ENCODE measurements at regions not wholly inside any gene's neighbourhood (a gene's known extent, or its start where the extent isn't known, plus 50 kb on each side); places are given as distances from the start of the nearest gene placed in this dataset.
"Not testable (repeated sequence)": the region's sequence is repeated elsewhere in the genome, so short reads cannot be mapped to it uniquely, and the experiment has no call there.

DNA sequence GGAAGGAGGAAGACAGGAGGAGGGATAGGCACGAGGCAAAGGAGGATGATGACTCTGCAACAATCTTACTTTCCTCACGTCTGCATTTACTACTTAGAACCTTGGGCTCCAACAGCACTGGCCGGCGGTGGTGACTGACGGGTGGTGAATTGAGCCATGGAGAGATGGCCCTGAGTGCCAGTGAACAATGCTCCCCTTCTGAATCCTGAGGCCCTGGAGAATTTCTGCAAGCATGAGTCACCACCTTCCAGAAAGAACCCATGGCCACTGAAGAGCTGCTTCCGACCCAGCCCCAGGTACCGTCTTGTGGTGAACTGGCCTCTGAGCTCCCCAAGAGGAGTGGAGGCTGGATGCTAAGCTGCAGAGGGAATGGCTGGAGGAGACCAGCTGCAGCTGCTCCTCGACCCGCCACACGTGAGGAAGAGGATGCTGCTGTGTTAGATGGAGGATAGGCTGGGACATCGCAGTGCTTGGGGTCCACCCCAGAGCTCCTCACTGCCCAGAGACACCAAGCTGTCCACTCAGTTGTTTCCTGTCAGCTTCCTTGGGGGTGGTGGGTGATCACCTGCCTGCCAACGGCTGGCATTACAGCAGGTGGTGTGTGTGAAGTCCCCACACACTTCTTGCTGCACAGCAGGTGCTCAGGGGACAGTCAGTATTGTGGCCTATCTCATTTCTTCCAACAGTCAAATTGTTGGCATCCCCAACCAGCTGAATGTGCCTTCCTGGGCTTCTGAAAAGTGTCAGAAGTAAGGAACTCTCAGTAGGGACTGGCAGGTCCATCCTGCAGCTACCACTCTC, 186.5 kb upstream of the ID2 start:
- no peak for DNase-seq (ENCODE audit: low spot score)

DNA sequence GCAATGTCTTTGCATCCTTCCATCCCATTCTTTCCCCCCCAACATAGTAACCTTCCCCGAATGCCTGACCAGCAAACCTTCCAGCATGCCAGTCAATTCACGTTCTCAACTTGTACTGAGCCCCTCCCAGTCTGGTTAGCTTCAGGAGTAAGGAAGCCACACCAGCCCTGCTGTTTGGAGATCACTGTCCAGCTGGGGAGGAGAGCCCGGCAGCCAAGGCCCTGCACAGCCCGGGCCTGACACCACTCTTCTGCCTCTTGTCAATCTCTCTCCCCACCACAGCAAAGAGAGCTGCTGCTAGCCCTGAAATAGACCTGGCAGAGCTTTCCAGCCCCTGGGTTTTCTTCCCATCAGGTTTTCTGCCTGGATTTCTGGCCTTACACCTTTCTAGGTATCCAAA, 185.8 kb upstream of the ID2 start:
- DNase-seq (ENCODE audit: low spot score) = no peak

DNA sequence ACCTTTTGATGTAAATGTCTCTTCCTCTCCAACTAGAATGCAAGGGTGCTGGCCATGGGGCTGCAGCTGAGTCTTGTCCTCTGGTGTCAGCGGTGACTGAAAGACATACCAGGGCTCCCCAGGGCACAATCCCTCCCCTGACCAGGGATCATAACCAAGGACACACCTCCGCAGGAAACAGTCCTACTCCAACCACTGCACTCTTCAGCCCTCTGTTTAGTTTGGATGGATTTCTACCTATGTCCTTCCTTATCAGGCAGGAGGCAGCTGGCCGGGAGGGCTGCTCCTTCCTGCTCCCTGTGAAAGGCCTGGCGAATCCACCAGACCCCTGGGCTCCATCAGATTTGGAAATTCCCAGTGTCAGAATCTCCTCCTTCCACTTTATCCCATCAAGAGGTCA, 185.2 kb upstream of the ID2 start:
- no peak for DNase-seq (ENCODE audit: low spot score)

DNA sequence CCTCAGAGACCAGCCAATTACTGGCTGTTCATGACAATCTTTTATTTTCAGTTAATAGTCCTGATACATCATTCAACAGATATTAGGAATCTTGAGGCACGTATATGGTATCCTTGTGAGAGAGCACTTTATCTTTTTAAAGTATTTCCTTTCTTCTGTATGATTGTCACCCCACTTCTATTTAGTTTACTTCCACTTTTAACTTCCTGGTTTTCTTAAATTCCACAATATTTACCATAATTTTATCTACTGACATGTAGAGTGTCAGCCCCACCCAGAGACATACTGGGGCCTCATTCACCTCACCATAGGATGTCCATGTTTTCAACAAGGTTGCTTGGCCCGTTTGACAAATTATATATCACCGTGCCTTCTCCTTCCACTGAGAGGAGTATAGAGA, 182.9 kb upstream of the ID2 start:
- no peak for DNase-seq (ENCODE audit: low spot score)

DNA sequence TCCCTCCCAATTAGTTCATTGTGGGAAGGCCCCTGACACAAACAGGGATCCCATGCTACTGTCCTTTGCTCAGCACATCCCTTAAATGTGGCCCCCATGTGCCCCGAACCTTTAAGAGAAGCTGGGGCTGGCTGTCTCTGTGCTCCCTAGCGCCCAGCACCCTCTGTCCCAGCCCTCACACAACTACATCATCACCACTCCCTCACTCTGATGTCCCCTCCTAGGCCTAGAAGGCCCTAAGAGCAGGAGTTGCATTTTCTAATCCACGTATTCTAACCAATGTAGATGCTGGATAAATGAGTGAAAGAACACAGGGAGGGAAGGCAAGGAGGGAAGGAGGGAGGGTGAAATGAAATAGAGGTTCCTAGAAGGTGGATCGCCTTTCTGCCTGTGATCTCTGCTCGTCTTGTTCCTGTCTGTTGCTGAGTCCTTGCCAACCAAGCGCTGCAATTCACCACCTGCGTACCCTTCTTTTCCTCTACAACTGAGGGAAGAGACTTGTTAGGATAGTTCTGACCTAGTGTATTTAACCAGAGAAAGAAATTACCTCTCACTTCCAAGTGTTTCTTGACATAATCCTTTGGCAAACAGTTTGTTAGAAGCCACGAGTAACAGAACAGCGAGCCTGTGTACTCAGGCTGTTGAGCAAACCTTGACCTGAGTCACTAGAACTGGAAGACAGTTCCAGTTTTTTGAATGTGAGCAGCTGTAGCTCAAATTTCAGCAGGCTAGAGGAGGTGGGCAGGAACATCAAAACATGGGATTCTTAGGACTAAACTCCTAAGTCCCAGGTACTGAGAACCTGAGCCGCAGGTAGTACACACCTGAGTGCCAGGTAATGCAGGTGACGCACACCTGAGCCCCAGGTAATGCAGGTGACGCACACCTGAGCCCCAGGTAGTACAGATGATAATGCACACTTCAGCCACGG, 181.5 kb upstream of the ID2 start:
- DNase-seq (ENCODE audit: low spot score) = no peak

DNA sequence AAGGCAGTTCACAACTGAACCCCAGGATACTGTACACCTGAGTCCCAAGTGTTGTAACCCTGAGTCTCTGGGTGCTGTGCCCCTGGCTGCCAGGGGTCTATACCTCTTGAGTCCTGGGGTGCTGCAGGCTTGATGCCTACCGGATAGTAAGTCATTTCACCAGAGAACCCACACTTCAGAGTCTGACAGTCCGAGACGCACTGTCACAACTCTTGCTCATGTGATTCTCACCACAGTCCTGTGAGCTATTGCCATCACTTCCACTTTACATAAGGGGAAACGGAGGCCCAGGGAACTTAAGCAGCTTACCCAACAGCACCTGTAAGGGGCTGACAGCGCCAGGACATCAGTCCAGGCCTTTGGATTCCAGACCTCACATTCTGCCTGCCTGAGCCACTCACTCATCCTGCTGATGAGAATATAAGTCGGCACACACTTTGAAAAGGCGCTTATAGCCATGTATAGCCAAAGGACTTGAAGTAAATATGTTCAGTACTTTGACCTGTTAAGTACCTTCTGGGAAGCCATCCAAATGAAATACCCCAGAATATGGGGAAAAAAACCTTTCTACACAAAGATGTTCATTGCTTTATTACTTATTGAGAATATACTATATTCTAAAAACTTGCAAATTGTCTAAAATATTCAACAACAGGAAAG, 180.7 kb upstream of the ID2 start:
- DNase-seq (ENCODE audit: low spot score) = no peak

DNA sequence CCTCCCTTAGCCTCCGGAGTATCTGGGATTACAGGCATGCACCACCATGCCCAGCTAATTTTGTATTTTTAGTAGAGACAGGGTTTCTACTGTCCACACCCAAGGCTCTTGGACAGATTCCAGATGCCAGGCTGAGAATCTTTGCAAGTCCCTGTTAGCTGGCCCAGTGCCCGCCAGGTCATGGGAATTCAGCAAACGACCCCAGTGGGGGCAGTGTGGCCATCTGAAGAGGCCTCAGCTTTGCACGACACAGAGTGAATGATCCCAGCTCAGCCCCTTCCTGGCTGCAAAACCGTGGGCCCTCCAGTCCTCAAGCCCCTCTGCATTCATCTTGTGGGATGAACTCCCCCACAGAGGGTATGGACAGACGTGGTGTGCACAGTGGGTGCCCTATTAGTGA, 179.5 kb upstream of the ID2 start:
- DNase-seq (ENCODE audit: low spot score) = no peak

DNA sequence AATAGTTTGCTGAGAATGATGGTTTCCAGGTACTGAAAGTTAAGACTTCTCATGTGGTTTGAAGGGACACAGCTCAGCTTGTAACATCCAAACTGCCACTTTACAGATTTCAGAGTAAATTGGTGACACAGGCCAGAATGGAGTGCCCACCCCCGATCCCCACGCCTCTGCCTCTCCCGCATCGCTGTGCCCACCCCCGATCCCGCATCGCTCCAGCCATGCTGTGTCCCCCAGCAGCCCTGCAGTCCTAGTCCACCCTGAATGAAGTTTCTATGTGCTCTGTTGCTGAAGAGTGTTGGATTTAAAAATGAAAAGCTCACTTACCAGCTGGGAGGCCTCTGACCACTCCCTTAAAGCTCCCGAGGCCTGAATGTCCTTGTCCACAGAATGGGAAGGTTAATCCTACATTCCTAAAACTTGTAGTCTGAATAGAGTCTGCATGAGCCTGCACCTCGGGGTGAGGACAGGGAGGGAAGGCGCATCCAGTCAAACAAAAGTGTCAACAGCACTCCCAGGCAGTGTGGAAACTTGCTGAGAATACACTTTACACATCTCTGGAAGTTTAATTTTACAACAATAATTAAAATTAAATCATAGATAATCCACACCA, 176.4 kb upstream of the ID2 start:
- no peak for DNase-seq (ENCODE audit: low spot score)

DNA sequence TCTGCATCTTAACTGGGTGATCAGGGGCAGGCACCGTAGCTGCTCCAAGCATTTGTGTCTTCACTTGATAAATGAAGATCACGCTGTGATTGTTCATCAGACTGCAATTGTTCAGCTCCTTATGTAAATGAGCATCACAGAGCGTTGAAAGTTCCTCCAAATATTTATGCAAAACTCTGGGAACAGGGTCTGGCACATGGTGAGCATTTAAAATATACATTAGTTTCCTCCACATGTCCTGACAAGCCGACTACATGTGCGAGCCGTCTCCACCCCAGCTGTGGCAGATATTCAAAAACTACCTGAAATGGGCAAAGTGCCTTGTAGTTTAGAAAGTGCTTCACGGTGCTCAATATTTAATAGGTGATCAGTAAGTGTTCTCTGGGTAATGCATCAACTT, 175.1 kb upstream of the ID2 start:
- DNase-seq (ENCODE audit: low spot score) = no peak

DNA sequence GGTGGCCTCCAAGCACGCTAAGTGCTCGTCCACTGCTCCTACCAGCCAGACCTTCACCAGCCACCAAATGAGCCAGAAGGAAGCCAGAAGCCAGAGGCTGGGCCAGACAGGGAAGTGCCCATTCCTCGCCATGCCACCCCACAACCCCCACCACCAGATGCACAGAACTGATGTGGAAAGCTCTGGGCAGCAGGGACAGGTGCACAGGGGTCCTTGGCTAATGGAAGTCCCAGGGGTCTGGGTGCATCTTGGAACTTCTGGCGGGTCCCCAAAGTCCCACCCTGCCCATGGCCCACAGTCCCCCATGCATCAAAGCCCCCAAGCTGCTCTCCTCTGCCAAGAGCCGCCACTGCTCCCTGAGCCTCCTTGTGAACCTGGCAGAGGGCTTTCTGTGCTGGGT, 173.1 kb upstream of the ID2 start:
- no peak for DNase-seq (ENCODE audit: low spot score)

DNA sequence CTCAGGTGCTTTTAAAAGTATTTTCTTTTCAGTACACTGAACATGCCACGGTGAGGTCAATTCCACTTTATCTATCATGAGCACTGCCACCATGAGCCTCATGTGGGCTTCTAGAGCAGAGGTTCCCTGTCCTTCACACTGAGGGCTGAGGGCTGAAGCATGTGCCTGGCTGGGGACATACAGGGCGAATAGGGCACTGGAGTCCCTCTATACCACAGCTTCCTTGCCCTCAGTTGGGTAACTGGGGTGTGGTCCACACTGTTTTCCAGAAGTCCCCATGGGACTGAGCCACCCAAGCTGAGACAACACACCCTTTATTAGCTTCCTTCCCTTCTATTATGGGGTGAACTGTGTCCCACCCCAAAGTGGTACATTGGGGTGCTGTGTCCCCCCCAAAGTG, 172.2 kb upstream of the ID2 start:
- no peak for DNase-seq (ENCODE audit: low spot score)

DNA sequence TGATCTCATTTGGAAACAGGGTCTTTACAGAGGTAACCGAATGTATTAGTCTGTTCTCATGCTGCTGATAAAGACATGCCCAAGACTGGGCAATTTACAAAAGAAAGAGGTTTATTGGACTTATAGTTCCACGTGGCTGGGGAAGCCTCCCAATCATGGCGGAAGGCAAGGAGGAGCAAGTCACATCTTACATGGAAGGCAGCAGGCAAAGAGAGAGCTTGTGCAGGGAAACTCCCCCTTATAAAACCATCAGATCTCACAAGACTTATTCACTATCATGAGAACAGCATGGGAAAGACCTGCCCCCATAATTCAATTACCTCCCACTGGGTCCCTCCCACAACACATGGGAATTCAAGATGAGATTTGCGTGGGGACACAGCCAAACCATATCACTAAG, 171.8 kb upstream of the ID2 start:
- DNase-seq (ENCODE audit: low spot score) = not testable (repeated sequence)

DNA sequence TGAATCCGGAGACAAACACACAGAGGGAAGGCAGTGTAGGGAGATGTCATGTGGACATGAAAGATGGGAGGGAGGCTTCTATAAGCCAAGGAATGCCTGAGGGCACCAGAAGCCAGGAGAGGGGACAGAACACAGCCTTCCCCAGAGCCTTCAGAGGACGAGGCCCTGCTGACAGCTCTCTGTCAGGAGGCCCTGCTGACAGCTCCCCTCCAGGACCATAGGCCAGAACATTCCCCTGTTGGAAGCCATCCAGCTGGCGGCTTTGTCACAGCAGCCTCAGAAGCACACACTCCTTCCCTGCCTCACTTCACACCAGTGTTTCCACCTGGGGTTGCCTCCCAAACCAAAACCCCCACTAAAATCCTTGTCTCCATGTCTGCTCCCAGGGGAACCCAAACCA, 171.3 kb upstream of the ID2 start:
- no peak for DNase-seq (ENCODE audit: low spot score)

DNA sequence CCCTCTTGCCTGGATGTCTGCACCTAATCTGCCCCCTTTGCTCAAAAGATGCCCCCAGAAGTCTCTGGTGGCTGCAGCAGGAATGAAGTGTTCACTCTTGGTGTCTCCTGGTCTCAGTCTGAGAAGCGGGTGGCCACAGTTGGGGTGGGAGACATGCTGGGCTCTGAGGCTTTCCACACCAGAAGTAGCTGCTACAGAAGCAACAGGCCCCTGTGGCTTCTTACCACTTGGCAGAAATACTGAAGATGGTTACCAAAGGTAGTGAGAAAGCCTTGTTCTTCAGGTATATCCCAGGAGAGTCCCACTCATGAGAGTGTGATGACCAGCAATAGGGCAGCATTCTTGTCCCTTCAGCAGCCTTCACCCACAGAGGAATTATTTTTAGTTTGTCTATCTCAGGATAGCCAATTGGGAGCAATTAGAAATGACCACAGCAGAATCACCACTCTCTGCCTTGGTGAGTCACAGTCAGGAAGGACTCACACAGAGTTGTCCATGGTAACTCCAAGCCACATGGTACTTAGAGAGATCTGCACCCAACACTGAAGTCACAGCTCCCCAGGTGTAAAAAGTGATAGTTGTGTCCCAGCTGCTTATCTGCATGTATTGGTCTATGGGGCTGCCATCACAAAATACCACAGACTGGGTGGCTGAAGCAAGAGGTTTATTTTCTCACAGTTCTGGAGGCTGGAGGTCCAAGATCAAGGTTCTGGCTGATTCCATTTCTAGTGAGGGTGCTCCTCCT, 169.8 kb upstream of the ID2 start:
- DNase-seq (ENCODE audit: low spot score) = no peak

DNA sequence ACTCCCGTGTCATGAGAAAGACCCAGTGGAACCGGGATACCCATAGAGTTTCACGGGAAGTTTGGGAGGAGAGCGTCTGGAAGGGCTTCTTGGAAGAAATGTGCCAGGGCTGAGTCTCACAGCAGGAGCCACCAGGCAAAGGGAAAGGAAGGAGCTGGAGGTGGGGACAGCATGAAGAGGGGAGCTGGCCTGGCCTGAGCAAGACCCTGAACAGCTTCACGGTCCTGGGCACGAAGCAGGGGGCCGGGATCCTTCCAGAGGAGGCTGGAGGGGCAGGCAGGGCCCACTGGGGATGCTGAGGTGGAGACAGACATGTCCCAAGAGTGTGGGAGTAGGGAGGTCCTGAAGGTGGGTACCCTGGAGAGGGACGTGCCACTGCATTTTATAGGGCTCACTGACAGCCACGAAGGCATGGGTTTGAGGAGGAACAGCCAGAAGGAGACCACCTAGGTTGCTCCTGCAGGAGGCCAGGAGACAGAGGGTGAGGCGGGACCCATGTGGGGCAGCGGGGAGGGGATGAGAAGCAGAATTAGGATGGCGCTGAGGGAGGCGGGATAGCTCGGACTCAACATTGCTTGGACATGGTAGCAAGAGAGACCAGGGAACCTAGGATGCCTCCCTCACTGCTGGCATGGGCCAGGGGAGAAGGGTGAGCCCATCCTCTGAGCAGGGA, 168.1 kb upstream of the ID2 start:
- DNase-seq (ENCODE audit: low spot score) = no peak

DNA sequence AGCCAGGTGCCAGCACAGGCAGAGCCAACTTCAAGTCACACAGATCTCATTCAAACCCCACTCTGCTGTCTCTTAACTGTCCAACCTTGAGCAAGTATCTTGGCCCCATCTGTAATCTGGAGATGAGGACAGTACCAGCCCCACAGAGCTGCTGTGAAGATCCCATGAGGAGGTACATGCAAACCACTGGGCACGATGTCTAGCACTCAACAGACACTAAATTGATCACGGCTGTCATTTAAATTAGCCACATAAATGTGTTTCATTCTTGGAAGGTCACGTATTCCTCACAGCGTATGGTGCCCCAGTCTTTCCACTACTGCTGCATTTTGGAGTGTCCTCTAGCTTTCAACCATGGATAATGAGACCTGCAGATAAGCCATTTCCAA, 167.6 kb upstream of the ID2 start:
- DNase-seq (ENCODE audit: low spot score) = no peak

DNA sequence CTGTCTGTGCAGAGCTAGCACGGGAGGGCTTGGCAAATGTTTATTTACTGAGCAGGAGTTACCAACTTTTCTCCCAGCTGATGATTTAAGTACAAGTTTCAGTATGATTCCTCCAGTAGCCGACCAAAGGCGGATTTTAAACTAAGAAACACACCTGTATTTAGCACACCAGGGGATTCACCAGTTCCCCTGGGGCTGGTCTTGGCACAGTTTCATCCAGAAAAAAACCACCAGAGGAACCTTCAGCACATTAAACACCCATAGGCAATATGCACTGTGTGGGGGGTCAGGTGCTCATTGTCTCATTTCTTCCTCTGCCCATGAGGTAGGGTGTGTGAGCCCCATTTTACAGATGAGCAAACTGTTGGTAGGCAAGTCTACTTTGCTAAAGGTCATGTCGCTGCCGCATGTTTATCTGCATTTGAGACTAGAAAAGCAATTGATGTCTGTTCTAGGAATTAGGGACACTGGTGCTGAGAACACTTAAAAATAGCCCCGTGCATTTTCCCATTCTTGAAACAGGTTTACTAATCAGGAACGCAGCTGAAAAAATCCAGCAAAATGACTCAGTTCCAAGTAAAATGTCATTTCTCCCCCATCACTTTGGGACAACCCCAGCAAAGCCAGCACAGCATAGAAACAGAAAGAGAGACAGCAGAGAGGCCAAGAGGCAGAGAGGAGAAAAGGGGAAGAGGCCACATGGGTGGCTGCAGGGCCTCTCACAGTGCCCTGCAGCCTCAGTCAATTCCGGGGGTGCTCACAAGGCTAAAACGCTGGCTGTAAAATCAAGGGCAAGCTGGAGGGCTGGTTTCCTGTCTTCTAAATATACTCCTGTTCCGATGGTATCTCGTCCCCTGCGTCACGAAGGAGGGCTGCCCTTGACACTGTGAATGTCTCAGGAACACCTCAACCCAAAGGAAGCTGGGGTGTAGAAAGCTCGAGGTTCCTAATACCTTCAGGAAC, 166.8 kb upstream of the ID2 start:
- peak; percentile 23 for DNase-seq (ENCODE audit: low spot score)

DNA sequence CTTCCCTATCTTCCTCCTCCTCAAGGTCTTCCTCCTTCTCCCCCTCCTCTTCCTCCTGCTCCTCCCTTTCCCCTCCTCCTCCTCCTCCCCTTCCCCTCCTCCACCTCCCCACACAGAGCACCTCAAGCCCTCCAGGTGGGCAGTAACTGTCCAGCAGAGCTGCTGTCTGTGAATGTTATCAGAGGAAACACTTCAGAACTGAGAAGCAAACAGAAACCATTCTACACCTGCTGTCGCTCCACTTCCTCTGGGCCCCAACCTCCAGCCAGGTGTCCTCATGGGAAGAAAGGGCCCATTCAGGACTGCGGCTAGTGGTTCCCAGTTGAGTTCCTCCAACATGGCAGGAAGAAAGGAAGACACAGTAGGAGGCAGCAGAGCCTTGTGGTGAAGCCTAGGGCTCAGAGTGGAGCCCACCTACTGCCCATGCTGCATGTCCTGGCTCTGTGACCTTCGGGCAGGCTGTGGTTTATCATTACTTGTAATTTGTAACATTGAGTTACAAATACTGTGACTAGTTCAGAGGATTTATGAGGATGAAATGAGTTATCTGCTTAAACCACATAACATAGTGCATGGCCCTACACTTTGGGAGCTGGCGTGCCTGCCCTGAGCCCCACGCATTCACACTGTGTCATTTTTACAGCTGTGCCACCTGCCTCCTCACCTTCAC, 165.9 kb upstream of the ID2 start:
- DNase-seq (ENCODE audit: low spot score) = no peak

DNA sequence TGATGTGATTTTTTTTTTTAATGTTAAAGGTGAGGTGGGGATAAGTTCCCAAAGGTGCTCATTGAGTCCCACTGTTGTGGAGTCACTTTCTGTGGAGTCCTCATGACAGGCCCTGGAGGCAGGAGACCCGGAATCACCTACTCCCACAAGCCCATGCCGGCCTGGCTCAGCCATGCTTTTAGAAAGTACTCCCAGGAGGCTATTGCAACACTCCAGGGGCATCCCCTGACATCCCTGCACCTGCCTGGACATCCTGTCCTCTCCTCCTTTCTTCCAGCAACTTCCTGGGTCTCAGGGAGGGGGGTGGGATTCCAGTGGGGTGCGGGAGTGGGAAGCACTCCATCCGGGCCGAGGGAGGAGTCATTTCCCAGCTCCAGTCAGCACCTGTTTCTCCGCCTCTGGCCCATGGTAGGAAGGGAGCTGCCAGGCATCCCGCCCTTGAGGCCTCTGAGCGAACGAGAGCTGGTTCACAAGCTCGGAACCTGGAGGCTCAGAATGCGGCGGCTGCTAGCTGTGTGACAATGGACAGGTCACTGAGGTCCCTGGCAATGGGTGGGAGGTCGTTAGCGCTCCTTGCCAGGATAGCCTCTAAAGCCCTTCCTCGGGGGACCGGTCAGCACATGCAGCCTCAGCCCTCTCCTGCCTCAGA, 163.9 kb upstream of the ID2 start:
- no peak for DNase-seq (ENCODE audit: low spot score)

Data from putamen (tissue), 1 donor.